Neural cell (in vitro differentiated cells): ENCODE measurements at regions not wholly inside any gene's neighbourhood (a gene's known extent, or its start where the extent isn't known, plus 50 kb on each side); places are given as distances from the start of the nearest gene placed in this dataset.

Experiments
- MXI1 ChIP-seq: fragments of 450-650 bp; conservative IDR thresholded peaks from 2 replicates; pipeline ENCODE4 v1.6.1; 2014; ENCODE audit warnings: antibody characterized with exemption, mild to moderate bottlenecking; ENCODE audit not compliant: poor library complexity, severe bottlenecking
- POLR2AphosphoS5 ChIP-seq: IDR thresholded peaks from 2 replicates; pipeline ENCODE4 v1.6.1; 2012
- TF ChIP-seq, protein P1 (sequence below): fragments of 450-650 bp; IDR thresholded peaks from 2 replicates; pipeline ENCODE4 v1.5.1; 2014; ENCODE audit warnings: antibody characterized with exemption, mild to moderate bottlenecking, moderate library complexity; ENCODE audit not compliant: poor library complexity, severe bottlenecking
- TF ChIP-seq, protein P2 (sequence below): IDR thresholded peaks from 2 replicates; pipeline ENCODE4 v1.6.1; 2012; ENCODE audit warnings: borderline replicate concordance

DNA sequence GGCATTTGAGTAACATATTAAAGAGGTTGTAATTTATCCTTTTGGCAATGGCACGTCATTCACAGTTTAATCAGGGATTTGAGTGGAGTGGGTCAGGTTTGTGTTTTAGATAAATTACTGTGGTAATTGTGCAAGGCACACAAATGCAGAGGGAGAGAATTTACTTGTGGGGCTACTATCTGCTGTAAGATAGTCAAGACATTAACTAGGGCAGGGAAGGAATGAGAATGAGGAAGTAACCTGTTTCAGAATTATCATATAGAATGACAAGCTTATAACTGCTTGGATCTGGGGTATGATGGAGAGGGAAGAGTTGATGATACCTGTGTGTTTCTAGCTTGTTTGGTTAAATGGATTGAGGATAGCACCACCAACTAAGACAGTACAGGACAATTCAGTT is 58.9 kb upstream of the ZSWIM2 start:
- TF ChIP-seq, protein P1, sequence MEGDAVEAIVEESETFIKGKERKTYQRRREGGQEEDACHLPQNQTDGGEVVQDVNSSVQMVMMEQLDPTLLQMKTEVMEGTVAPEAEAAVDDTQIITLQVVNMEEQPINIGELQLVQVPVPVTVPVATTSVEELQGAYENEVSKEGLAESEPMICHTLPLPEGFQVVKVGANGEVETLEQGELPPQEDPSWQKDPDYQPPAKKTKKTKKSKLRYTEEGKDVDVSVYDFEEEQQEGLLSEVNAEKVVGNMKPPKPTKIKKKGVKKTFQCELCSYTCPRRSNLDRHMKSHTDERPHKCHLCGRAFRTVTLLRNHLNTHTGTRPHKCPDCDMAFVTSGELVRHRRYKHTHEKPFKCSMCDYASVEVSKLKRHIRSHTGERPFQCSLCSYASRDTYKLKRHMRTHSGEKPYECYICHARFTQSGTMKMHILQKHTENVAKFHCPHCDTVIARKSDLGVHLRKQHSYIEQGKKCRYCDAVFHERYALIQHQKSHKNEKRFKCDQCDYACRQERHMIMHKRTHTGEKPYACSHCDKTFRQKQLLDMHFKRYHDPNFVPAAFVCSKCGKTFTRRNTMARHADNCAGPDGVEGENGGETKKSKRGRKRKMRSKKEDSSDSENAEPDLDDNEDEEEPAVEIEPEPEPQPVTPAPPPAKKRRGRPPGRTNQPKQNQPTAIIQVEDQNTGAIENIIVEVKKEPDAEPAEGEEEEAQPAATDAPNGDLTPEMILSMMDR = no peak
- TF ChIP-seq, protein P2, sequence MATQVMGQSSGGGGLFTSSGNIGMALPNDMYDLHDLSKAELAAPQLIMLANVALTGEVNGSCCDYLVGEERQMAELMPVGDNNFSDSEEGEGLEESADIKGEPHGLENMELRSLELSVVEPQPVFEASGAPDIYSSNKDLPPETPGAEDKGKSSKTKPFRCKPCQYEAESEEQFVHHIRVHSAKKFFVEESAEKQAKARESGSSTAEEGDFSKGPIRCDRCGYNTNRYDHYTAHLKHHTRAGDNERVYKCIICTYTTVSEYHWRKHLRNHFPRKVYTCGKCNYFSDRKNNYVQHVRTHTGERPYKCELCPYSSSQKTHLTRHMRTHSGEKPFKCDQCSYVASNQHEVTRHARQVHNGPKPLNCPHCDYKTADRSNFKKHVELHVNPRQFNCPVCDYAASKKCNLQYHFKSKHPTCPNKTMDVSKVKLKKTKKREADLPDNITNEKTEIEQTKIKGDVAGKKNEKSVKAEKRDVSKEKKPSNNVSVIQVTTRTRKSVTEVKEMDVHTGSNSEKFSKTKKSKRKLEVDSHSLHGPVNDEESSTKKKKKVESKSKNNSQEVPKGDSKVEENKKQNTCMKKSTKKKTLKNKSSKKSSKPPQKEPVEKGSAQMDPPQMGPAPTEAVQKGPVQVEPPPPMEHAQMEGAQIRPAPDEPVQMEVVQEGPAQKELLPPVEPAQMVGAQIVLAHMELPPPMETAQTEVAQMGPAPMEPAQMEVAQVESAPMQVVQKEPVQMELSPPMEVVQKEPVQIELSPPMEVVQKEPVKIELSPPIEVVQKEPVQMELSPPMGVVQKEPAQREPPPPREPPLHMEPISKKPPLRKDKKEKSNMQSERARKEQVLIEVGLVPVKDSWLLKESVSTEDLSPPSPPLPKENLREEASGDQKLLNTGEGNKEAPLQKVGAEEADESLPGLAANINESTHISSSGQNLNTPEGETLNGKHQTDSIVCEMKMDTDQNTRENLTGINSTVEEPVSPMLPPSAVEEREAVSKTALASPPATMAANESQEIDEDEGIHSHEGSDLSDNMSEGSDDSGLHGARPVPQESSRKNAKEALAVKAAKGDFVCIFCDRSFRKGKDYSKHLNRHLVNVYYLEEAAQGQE = no peak
- TF ChIP-seq POLR2AphosphoS5 = no peak
- no peak for TF ChIP-seq MXI1
